IMR-90 (cell line): ENCODE measurements at regions not wholly inside any gene's neighbourhood (a gene's known extent, or its start where the extent isn't known, plus 50 kb on each side); places are given as distances from the start of the nearest gene placed in this dataset.

Source experiments
- ATAC-seq: fragments of 200-7000 bp; cut with Tn5 transposase; 2 replicates; pipeline ENCODE4 v1.9.1; 2020; ENCODE audit warnings: low read depth, mild to moderate bottlenecking, moderate library complexity
- BruUV-seq: library from RNA; stranded (reverse); fragments of 400-500 nt; replicated peaks from 2 replicates; lab custom pipeline; 2021; lab: Mats Ljungman, UMichigan
- CTCF ChIA-PET: fragments of 300-600 bp; formaldehyde crosslinking; extraction: SDS; loops from one replicate; lab custom pipeline; 2021; ENCODE audit warnings: antibody characterized with exemption; lab: Yijun Ruan, JAX
- POLR2A ChIA-PET: fragments of 300-600 bp; sonication (Branson Sonifier 250); formaldehyde crosslinking; loops from one replicate; lab custom pipeline; 2022; ENCODE audit warnings: antibody characterized with exemption; ENCODE audit not compliant: unreplicated experiment; lab: Charles Lee
- DNase-seq: peaks from one replicate; pipeline ENCODE4 v3.0.0; 2013
- H2AFZ ChIP-seq: replicated peaks from 2 replicates; pipeline ENCODE3; 2013; ENCODE audit warnings: low read length, mild to moderate bottlenecking; ENCODE audit not compliant: poor library complexity
- H2AK5ac ChIP-seq: 2 replicates; pipeline ENCODE4 v1.6.1; 2013; ENCODE audit warnings: low read depth, low read length, inconsistent platforms
- H2AK9ac ChIP-seq: replicated peaks from 2 replicates; pipeline ENCODE3; 2013; ENCODE audit warnings: mild to moderate bottlenecking, low read depth, low read length, moderate library complexity; ENCODE audit not compliant: poor library complexity
- H2BK120ac ChIP-seq: 2 replicates; pipeline ENCODE4 v1.6.1; 2013; ENCODE audit warnings: low read depth, low read length, inconsistent platforms
- H2BK15ac ChIP-seq: 3 replicates; pipeline ENCODE4 v1.6.1; 2013; ENCODE audit warnings: low read depth, low read length, inconsistent platforms
- H2BK20ac ChIP-seq: 2 replicates; pipeline ENCODE4 v1.6.1; 2013; ENCODE audit warnings: low read depth, mild to moderate bottlenecking, inconsistent platforms, low read length, moderate library complexity
- H2BK5ac ChIP-seq: 2 replicates; pipeline ENCODE4 v1.6.1; 2013; ENCODE audit warnings: mild to moderate bottlenecking, low read depth, low read length, inconsistent platforms; ENCODE audit not compliant: poor library complexity, severe bottlenecking
- H3K14ac ChIP-seq: replicated peaks from 2 replicates; pipeline ENCODE4 v1.6.1; 2013; ENCODE audit warnings: low read depth, low read length, inconsistent platforms
- H3K18ac ChIP-seq: 2 replicates; pipeline ENCODE4 v1.6.1; 2013; ENCODE audit warnings: low read depth, low read length, control low read depth
- H3K23ac ChIP-seq: 2 replicates; pipeline ENCODE4 v1.6.1; 2013; ENCODE audit warnings: low read depth, low read length, inconsistent platforms
- H3K27ac ChIP-seq: 2 replicates; pipeline ENCODE4 v1.5.1; 2013; ENCODE audit warnings: mild to moderate bottlenecking, control low read depth, low read length; ENCODE audit not compliant: insufficient read depth
- H3K27me3 ChIP-seq: 2 replicates; pipeline ENCODE4 v1.6.1; 2013; ENCODE audit warnings: low read length; ENCODE audit not compliant: control insufficient read depth, insufficient read depth
- H3K36me3 ChIP-seq: 2 replicates; pipeline ENCODE4 v1.6.1; 2013; ENCODE audit warnings: low read length, mixed read lengths; ENCODE audit not compliant: control insufficient read depth, insufficient read depth
- H3K4ac ChIP-seq: 2 replicates; pipeline ENCODE4 v1.6.1; 2013; ENCODE audit warnings: low read depth, low read length, inconsistent platforms
- H3K4me1 ChIP-seq: 2 replicates; pipeline ENCODE4 v1.6.1; 2013; ENCODE audit warnings: low read length, mixed read lengths; ENCODE audit not compliant: control insufficient read depth, insufficient read depth
- H3K4me2 ChIP-seq: 2 replicates; pipeline ENCODE4 v1.6.1; 2013; ENCODE audit warnings: low read depth, mild to moderate bottlenecking, control low read depth, low read length, moderate library complexity
- H3K4me3 ChIP-seq: 2 replicates; pipeline ENCODE4 v1.5.1; 2013; ENCODE audit warnings: low read depth, mild to moderate bottlenecking, control low read depth, low read length, moderate library complexity; ENCODE audit not compliant: insufficient read depth
- H3K56ac ChIP-seq: 2 replicates; pipeline ENCODE4 v1.6.1; 2013; ENCODE audit warnings: low read length, inconsistent platforms; ENCODE audit not compliant: insufficient read depth; ENCODE audit errors: extremely low read depth
- H3K79me1 ChIP-seq, 2 experiments: 2 replicates each; pipeline ENCODE4 v1.6.1; 2013; ENCODE audit warnings: low read length in 2 of 2, inconsistent platforms in 1 of 2, low read depth in 1 of 2
- H3K9ac ChIP-seq: 2 replicates; pipeline ENCODE4 v1.6.1; 2013; ENCODE audit warnings: low read depth, low read length, control low read depth
- H3K9me1 ChIP-seq: 2 replicates; pipeline ENCODE4 v1.6.1; 2013; ENCODE audit warnings: low read length, inconsistent platforms; ENCODE audit not compliant: insufficient read depth
- H3K9me3 ChIP-seq: 2 replicates; pipeline ENCODE4 v1.6.1; 2013; ENCODE audit warnings: low read length; ENCODE audit not compliant: control insufficient read depth, insufficient read depth
- H4K20me1 ChIP-seq: 2 replicates; pipeline ENCODE4 v1.6.1; 2013; ENCODE audit warnings: low read length, inconsistent platforms; ENCODE audit not compliant: insufficient read depth
- H4K5ac ChIP-seq: 2 replicates; pipeline ENCODE4 v1.6.1; 2013; ENCODE audit warnings: mild to moderate bottlenecking, low read depth, low read length, control low read depth
- H4K8ac ChIP-seq, 2 experiments: 2 replicates each; pipeline ENCODE4 v1.6.1; 2013; ENCODE audit warnings: low read depth in 2 of 2, low read length in 2 of 2, control low read depth in 1 of 2, inconsistent platforms in 1 of 2
- H4K91ac ChIP-seq: 2 replicates; pipeline ENCODE4 v1.6.1; 2013; ENCODE audit warnings: low read depth, low read length, inconsistent platforms; ENCODE audit not compliant: insufficient read depth
- BHLHE40 ChIP-seq: fragments of 150-350 bp; IDR thresholded peaks from 2 replicates; pipeline ENCODE4 v1.6.1; 2016; ENCODE audit warnings: mild to moderate bottlenecking, low read depth, low read length
- CEBPB ChIP-seq: IDR thresholded peaks from 2 replicates; pipeline ENCODE4 v1.6.1; 2012; ENCODE audit warnings: low read depth, low read length, improper control_type of control experiment
- CHD1 ChIP-seq: IDR thresholded peaks from 2 replicates; pipeline ENCODE4 v1.6.1; 2012; ENCODE audit warnings: low read depth, low read length, improper control_type of control experiment
- ELK1 ChIP-seq: fragments of 150-350 bp; IDR thresholded peaks from 2 replicates; pipeline ENCODE4 v1.6.1; 2016; ENCODE audit warnings: low read depth, mild to moderate bottlenecking, low read length, moderate library complexity, borderline replicate concordance
- FOS ChIP-seq: fragments of 150-350 bp; IDR thresholded peaks from 2 replicates; pipeline ENCODE4 v1.6.1; 2016; ENCODE audit warnings: low read depth, low read length
- MAFK ChIP-seq: IDR thresholded peaks from 2 replicates; pipeline ENCODE4 v1.6.1; 2012; ENCODE audit warnings: low read depth, low read length, improper control_type of control experiment
- MAZ ChIP-seq: IDR thresholded peaks from 2 replicates; pipeline ENCODE4 v1.6.1; 2012; ENCODE audit warnings: low read depth, mild to moderate bottlenecking, low read length, improper control_type of control experiment, moderate library complexity, borderline replicate concordance
- MXI1 ChIP-seq: IDR thresholded peaks from 2 replicates; pipeline ENCODE4 v1.6.1; 2012; ENCODE audit warnings: low read depth, mild to moderate bottlenecking, low read length, moderate library complexity, borderline replicate concordance
- NFE2L2 ChIP-seq: fragments of 150-350 bp; IDR thresholded peaks from 2 replicates; pipeline ENCODE4 v1.6.1; 2016; ENCODE audit warnings: low read depth, mild to moderate bottlenecking, low read length
- POLR2A ChIP-seq: IDR thresholded peaks from 2 replicates; pipeline ENCODE4 v1.6.1; 2012; ENCODE audit warnings: mild to moderate bottlenecking, low read depth, low read length
- RAD21 ChIP-seq: IDR thresholded peaks from 2 replicates; pipeline ENCODE4 v1.6.1; 2012; ENCODE audit warnings: low read length, improper control_type of control experiment
- RCOR1 ChIP-seq: IDR thresholded peaks from 2 replicates; pipeline ENCODE4 v1.6.1; 2012; ENCODE audit warnings: mild to moderate bottlenecking, low read length, improper control_type of control experiment; ENCODE audit not compliant: insufficient replicate concordance
- RFX5 ChIP-seq: IDR thresholded peaks from 2 replicates; pipeline ENCODE4 v1.8.0; 2012; ENCODE audit warnings: low read depth, mild to moderate bottlenecking, low read length, moderate library complexity
- SMC3 ChIP-seq: fragments of 150-350 bp; IDR thresholded peaks from 2 replicates; pipeline ENCODE4 v1.6.1; 2016; ENCODE audit warnings: low read depth, mild to moderate bottlenecking, antibody characterized with exemption, low read length, moderate library complexity
- USF2 ChIP-seq: fragments of 150-350 bp; IDR thresholded peaks from 2 replicates; pipeline ENCODE4 v1.6.1; 2017; ENCODE audit warnings: mild to moderate bottlenecking, antibody characterized with exemption, low read length, low read depth
- WGBS, 2 experiments: methylation state at CpG; one replicate each; pipeline versions ENCODE4 v1.1.5 to v1.1.7; 2013; ENCODE audit warnings: missing lambda C conversion rate in 2 of 2; ENCODE audit not compliant: insufficient read length in 1 of 2; ENCODE audit errors: extremely low coverage in 2 of 2; 5-methylcytosine and 5-hydroxymethylcytosine counted together
- dilution Hi-C: fragments of 300-500 bp; cut with HindIII; formaldehyde crosslinking; loops from one replicate; pipeline ENCODE4 v1.14.3; 2018; ENCODE audit warnings: low sequenced_read_pairs; ENCODE audit not compliant: unreplicated experiment
- in situ Hi-C: fragments of 300-500 bp; cut with MboI; formaldehyde crosslinking; loops from 3 replicates; pipeline ENCODE4 v1.14.3; 2019; ENCODE audit warnings: low sequenced_read_pairs, inconsistent platforms, mixed read lengths
- intact Hi-C: fragments of 100-400 bp; cut with micrococcal nuclease; formaldehyde crosslinking; loops from 2 replicates; pipeline ENCODE4 v1.10.0; 2022

GRCh38 chr16:59849716-59850115 is 1115.6 kb upstream of the GOT2 start:
- Histone ChIP-seq H4K91ac (no peak overlapping the region), H2BK15ac (no peak overlapping the region), H3K79me1 (no peaks in the 10 kb centered on the region), H3K9me1 (no peaks in the 10 kb centered on the region), H3K4me2 (no peak overlapping the region), H3K23ac (no peak overlapping the region), H3K4ac (no peak overlapping the region), H4K8ac (no peak overlapping the region), H2AFZ (no peak overlapping the region), H3K9ac (no peak overlapping the region), H2BK5ac (no peak overlapping the region), H3K36me3 (no peaks in the 10 kb centered on the region), H3K18ac (no peak overlapping the region), H3K56ac (no peak overlapping the region), H3K27ac (no peak overlapping the region), H2AK5ac (no peak overlapping the region), H2BK120ac (no peak overlapping the region), H3K27me3 (no peaks in the 10 kb centered on the region), H3K4me3 (no peak overlapping the region), H2AK9ac (no peak overlapping the region), H3K4me1 (no peaks in the 10 kb centered on the region), H4K20me1 (no peaks in the 10 kb centered on the region), H2BK20ac (no peak overlapping the region), H4K5ac (no peak overlapping the region), H3K14ac (no peak overlapping the region), H3K9me3 (no peaks in the 10 kb centered on the region)
- in situ Hi-C loops (no loop called here), dilution Hi-C loops (no loop called here), intact Hi-C loops (no loop called here)
- no CpG with 5 or more reads among the region's 4 CpGs for WGBS, 2 experiments
- ChIA-PET POLR2A (no interaction called here), CTCF (no interaction called here)
- DNase-seq (no peak), ATAC-seq (no peak)
- TF ChIP-seq CHD1 (no peak), MAFK (no peak), USF2 (no peak), FOS (no peak), SMC3 (no peak), NFE2L2 (no peak), ELK1 (no peak), CEBPB (no peak), RFX5 (no peak), MAZ (no peak), MXI1 (no peak), POLR2A (no peak), RCOR1 (no peak), BHLHE40 (no peak), RAD21 (no peak)
- no TSS peak for BruUV-seq
